Colonic mucosa (tissue), 4 donors: ENCODE measurements at regions not wholly inside any gene's neighbourhood (a gene's known extent, or its start where the extent isn't known, plus 50 kb on each side); places are given as distances from the start of the nearest gene placed in this dataset.
"Not testable (repeated sequence)": the region's sequence is repeated elsewhere in the genome, so short reads cannot be mapped to it uniquely, and the experiment has no call there.

Source experiments
- DNase-seq: peaks from one replicate; pipeline ENCODE4 v3.0.0-alpha.2; 2020
- H3K27ac ChIP-seq: fragments of 200-600 bp; one replicate; pipeline ENCODE4 v1.8.0; 2021
- H3K27me3 ChIP-seq: fragments of 200-600 bp; one replicate; pipeline ENCODE4 v1.8.0; 2021
- H3K36me3 ChIP-seq: fragments of 200-600 bp; one replicate; pipeline ENCODE4 v1.8.0; 2021
- H3K4me1 ChIP-seq: fragments of 200-600 bp; one replicate; pipeline ENCODE4 v1.8.0; 2021; ENCODE audit warnings: mild to moderate bottlenecking
- H3K4me3 ChIP-seq: fragments of 200-600 bp; one replicate; pipeline ENCODE4 v1.8.0; 2021
- H3K9ac ChIP-seq, 2 donors: one replicate each; pipeline ENCODE4 v1.7.0; 2013; ENCODE audit warnings: control low read depth in 2 of 2, low read depth in 2 of 2, low read length in 2 of 2
- H3K9me3 ChIP-seq: fragments of 200-600 bp; one replicate; pipeline ENCODE4 v1.8.0; 2021
- intact Hi-C: fragments of 100-400 bp; cut with DNase I; formaldehyde crosslinking; loops from one replicate; pipeline ENCODE4 v1.14.1; 2022
- TF ChIP-seq, protein P1 (sequence below): fragments of 200-600 bp; IDR thresholded peaks from one replicate; pipeline ENCODE4 v1.8.0; 2022; ENCODE audit warnings: antibody characterized with exemption, mild to moderate bottlenecking
- donor health status: healthy.
- donor health status: DM: no; HTN: no; CAD: no.
- donor health status: DM: no; HTN: no; CAD: no.

DNA sequence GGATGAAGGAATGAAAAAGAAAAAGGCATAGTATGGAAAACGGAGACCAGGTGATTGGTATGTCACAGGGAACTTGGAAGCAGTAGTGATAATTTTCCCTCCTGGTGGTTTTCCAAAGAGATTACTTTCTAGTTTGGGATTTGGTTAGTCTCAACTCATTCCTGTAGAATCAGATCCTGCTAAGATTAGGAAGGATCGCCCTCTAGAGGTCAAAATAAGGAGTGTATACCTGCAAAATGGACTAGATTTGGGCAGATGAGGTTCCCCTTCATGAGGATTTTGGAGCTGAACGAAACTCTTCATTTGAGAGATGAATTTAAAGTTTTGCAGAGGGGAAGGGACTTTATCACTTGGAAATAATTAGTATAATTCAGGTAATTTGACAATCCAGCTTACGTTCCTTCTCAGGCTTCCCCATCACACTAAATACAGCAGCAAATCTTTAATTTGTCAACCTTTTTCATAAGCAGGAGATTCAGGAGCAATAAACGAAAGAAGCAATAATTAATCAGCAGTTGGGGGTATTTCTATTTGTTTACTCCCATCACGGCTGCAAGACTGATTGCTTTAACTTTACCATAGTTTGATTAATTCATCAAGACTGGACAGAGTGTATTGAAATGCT, 65.2 kb downstream of the CCDC195 start:
- Histone ChIP-seq H3K36me3 (no peaks in the 10 kb centered on the region), H3K9me3 (no peaks in the 10 kb centered on the region), H3K27me3 (no peaks in the 10 kb centered on the region), H3K4me3 (no peak overlapping the region), H3K9ac (no peak overlapping the region), H3K27ac (no peak overlapping the region), H3K4me1 (no peaks in the 10 kb centered on the region)
- intact Hi-C loops = loop anchor here (2.0 to 10.0 kb wide), 2 partner anchors 294 to 676 kb away; no protein-coding TSS in a partner anchor
- peak; percentile 41 for DNase-seq
- TF ChIP-seq, protein P1, sequence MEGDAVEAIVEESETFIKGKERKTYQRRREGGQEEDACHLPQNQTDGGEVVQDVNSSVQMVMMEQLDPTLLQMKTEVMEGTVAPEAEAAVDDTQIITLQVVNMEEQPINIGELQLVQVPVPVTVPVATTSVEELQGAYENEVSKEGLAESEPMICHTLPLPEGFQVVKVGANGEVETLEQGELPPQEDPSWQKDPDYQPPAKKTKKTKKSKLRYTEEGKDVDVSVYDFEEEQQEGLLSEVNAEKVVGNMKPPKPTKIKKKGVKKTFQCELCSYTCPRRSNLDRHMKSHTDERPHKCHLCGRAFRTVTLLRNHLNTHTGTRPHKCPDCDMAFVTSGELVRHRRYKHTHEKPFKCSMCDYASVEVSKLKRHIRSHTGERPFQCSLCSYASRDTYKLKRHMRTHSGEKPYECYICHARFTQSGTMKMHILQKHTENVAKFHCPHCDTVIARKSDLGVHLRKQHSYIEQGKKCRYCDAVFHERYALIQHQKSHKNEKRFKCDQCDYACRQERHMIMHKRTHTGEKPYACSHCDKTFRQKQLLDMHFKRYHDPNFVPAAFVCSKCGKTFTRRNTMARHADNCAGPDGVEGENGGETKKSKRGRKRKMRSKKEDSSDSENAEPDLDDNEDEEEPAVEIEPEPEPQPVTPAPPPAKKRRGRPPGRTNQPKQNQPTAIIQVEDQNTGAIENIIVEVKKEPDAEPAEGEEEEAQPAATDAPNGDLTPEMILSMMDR = peak; percentile 72

DNA sequence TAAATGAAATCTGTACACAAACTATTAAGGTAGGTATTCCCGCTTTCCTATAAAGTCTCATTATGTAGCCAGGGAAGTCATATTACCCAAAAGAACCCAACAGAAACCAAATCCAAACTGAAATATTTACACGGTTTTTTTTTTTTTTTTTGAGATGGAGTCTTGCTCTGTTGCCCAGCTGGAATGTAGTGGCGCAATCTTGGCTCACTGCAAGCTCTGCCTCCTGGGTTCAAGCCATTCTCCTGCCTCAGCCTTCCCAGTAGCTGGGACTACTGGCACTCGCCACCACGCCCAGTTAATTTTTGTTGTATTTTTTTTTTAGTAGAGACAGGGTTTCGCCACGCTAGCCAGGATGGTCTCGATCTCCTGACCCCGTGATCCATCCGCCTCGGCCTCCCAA, 62.5 kb upstream of the CUL3 start:
- H3K9ac ChIP-seq, H3K27me3 ChIP-seq, H3K4me3 ChIP-seq, DNase-seq, intact Hi-C loops, H3K9me3 ChIP-seq, H3K27ac ChIP-seq, H3K36me3 ChIP-seq, H3K4me1 ChIP-seq: not testable (repeated sequence)

DNA sequence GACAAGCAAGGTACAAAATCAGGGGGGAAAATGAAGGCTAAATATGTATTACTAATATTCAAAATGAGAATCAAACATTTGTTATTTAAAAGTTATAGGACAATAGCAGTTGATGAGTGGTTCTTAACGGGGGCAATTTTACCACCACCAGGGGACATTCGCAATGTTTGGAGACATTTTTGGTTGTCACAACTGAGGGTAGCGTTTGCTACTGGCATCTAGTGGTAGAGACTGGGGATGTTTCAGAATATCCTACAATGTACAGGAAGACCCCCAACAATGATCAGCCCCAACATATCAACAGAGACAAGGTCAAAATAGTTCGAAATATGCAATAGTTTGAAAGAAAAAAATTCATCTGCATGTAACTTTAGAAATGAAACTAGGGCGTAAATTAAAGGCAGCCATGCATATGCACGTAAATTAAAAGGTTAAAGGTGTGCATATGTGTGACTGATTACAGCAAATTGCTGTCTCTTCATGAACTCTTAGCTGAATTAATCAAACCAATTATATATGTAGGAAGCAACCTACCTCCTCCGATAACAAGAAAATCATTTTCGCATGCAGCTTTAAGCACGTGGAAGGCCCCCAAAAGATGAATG, 61.2 kb upstream of the CUL3 start:
- TF ChIP-seq, protein P1 = peak; percentile 41
- H3K27me3 ChIP-seq = no peaks in the 10 kb centered on the region
- DNase-seq = no peak
- peak overlapping the region; percentile 12 for H3K27ac ChIP-seq
- intact Hi-C loops = no loop called here
- H3K4me1 ChIP-seq = no peaks in the 10 kb centered on the region
- H3K4me3 ChIP-seq = no peak overlapping the region
- no peaks in the 10 kb centered on the region for H3K36me3 ChIP-seq
- H3K9me3 ChIP-seq = no peaks in the 10 kb centered on the region
- H3K9ac ChIP-seq = peak overlapping the region in 1 of 2 donors; percentile 38

DNA sequence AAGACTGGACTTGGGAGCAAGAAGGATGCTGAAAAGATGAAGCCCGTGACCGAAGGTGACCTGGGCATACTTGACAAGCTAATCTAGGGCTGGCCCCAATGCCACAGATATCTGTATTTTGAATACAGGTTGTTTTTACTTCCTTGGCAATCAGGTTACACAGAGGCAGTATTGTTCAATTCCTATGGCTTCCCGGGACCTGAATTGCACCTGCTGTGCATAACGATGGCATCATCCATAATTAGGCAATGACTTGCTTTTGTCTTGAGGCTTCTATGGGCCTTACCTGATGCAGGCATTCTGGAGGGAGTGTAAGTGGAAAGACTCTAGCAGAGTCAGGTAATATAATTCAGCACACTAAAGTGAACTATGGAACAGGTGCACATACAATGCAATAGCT, 60.6 kb upstream of the CUL3 start:
- Histone ChIP-seq H3K4me3 (no peak overlapping the region), H3K27ac (peak overlapping the region; percentile 12), H3K9ac (no peak overlapping the region), H3K36me3 (no peaks in the 10 kb centered on the region), H3K9me3 (no peaks in the 10 kb centered on the region), H3K4me1 (no peaks in the 10 kb centered on the region), H3K27me3 (no peaks in the 10 kb centered on the region)
- TF ChIP-seq, protein P1 = no peak
- intact Hi-C loops = no loop called here
- peak; percentile 33 for DNase-seq

DNA sequence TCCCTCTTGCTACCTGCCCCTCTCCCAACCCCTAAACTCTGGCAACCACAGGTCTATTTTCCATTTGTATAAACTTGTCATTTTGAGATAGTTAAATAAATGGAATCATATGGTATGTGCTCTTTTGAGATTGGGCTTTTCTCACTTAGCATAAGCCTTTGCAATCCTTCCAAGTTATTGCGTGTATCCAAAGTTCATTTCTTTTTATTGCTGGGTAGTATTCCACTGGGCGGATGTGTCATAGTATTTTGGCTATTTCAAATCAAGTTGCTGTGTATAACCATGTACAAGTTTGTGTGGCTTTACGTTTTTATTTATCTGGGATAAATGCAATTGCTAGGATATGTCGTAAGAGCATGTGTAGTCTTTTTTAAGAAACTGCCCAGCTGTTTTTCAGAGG, 55.5 kb upstream of the CUL3 start:
- H3K4me3 ChIP-seq = no peak overlapping the region
- DNase-seq = no peak
- H3K27me3 ChIP-seq = no peaks in the 10 kb centered on the region
- H3K27ac ChIP-seq = peak overlapping the region; percentile 49
- H3K9me3 ChIP-seq = no peaks in the 10 kb centered on the region
- intact Hi-C loops = no loop called here
- TF ChIP-seq, protein P1 = no peak
- H3K36me3 ChIP-seq = no peaks in the 10 kb centered on the region
- H3K4me1 ChIP-seq = no peaks in the 10 kb centered on the region
- no peak overlapping the region for H3K9ac ChIP-seq

DNA sequence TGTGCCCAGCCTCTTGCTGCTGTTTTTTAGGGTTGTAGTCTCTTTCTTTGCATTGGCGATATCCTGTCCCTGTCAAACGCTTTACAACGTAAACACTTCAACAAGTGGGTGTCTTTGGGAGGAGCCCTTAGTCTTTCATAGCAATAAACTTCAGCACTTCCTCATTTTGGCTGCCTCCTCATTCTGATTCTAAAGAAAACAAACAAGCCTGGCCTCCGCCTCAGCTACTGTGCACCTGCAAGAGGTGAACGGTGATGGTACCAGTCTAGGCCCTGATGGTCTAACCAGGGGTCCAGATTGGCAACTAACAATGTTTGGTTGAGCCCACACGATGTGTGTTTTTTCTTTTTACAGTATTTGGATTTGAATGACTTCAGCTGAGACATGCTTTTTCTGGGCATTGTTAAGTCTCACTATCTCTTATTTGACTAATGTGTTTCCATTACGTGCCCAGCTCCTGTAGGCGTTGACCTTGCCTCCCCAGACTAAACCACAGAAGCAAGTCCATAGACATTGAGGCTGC, 53.2 kb upstream of the CUL3 start:
- DNase-seq = peak; percentile 77
- intact Hi-C loops = no loop called here

More for the DNA sequence above, 53.2 kb upstream of the CUL3 start:
- Histone ChIP-seq H3K4me1 (no peaks in the 10 kb centered on the region), H3K27ac (peak overlapping the region; percentile 64), H3K9ac (peak overlapping the region in 1 of 2 donors; percentile 34), H3K36me3 (no peaks in the 10 kb centered on the region), H3K4me3 (no peak overlapping the region), H3K9me3 (no peaks in the 10 kb centered on the region), H3K27me3 (no peaks in the 10 kb centered on the region)
- TF ChIP-seq, protein P1 = no peak
